ENCODE measurements at regions not wholly inside any gene's neighbourhood (a gene's known extent, or its start where the extent isn't known, plus 50 kb on each side); places are given as distances from the start of the nearest gene placed in this dataset.
"Not testable (repeated sequence)": the region's sequence is repeated elsewhere in the genome, so short reads cannot be mapped to it uniquely, and the experiment has no call there.

- no peak for TF ChIP-seq POLR2A (IDR thresholded peaks at IDR 0.05)
- TF ChIP-seq CTCF (IDR thresholded peaks at IDR 0.05): no peak
- Histone ChIP-seq H3K27ac (no peak overlapping the region), H3K9me3 (no peaks in the 10 kb centered on the region), H3K4me3 (no peak overlapping the region), H3K36me3 (no peaks in the 10 kb centered on the region), H3K4me1 (peaks cover 0 to 28% (median 0%) of the 10 kb centered on the region in 4 donors), H3K27me3 (no peaks in the 10 kb centered on the region)
- DNase-seq: peak in 1 of 3 donors; percentile 39
Measured at GRCh38 chr12:131226345-131227265, 272.9 kb downstream of the ADGRD1 start.

GRCh38 chr12:131227641-131228040, 273.9 kb downstream of the ADGRD1 start:
- H3K36me3 ChIP-seq, H3K27me3 ChIP-seq: not testable (repeated sequence)

GRCh38 chr12:131229079-131229425, 275.3 kb downstream of the ADGRD1 start:
- peak overlapping the region in 1 of 4 donors; percentile 13 for H3K27ac ChIP-seq
- DNase-seq, H3K36me3 ChIP-seq, H3K4me3 ChIP-seq, H3K27me3 ChIP-seq, H3K9me3 ChIP-seq: not testable (repeated sequence)
- H3K4me1 ChIP-seq: peaks cover 0 to 17% (median 0%) of the 10 kb centered on the region in 4 donors

More at GRCh38 chr12:131227641-131228040, 273.9 kb downstream of the ADGRD1 start:
- DNase-seq, H3K4me3 ChIP-seq, H3K27ac ChIP-seq, H3K9me3 ChIP-seq: not testable (repeated sequence)
- H3K4me1 ChIP-seq: peaks cover 0 to 22% (median 0%) of the 10 kb centered on the region in 4 donors

- DNase-seq: peak in 1 of 3 donors; percentile 60
- no peaks in the 10 kb centered on the region for H3K36me3 ChIP-seq
- no peaks in the 10 kb centered on the region for H3K9me3 ChIP-seq
- H3K27ac ChIP-seq: peak overlapping the region in 1 of 4 donors; percentile 13
- H3K4me3 ChIP-seq: no peak overlapping the region
- no peak for TF ChIP-seq POLR2A (IDR thresholded peaks at IDR 0.05)
- TF ChIP-seq CTCF (IDR thresholded peaks at IDR 0.05): no peak
- peaks cover 0 to 17% (median 0%) of the 10 kb centered on the region in 4 donors for H3K4me1 ChIP-seq
- H3K27me3 ChIP-seq: no peaks in the 10 kb centered on the region
Measured at GRCh38 chr12:131229426-131230339, 276.0 kb downstream of the ADGRD1 start.

GRCh38 chr12:131230340-131231031, 276.8 kb downstream of the ADGRD1 start:
- TF ChIP-seq CTCF (IDR thresholded peaks at IDR 0.05) (no peak), POLR2A (IDR thresholded peaks at IDR 0.05) (no peak)
- H3K4me1 ChIP-seq: peaks cover 0 to 17% (median 0%) of the 10 kb centered on the region in 4 donors
- H3K27me3 ChIP-seq: no peaks in the 10 kb centered on the region
- H3K36me3 ChIP-seq: no peaks in the 10 kb centered on the region
- DNase-seq: peak in 2 of 3 donors; percentile 29 to 45
- H3K27ac ChIP-seq: no peak overlapping the region
- H3K9me3 ChIP-seq: no peaks in the 10 kb centered on the region
- H3K4me3 ChIP-seq: no peak overlapping the region
